K562 (cell line): ENCODE measurements at regions not wholly inside any gene's neighbourhood (a gene's known extent, or its start where the extent isn't known, plus 50 kb on each side); places are given as distances from the start of the nearest gene placed in this dataset.

ENCODE experiments used
- ATAC-seq: fragments of 200-7000 bp; cut with Tn5 transposase; 3 replicates; pipeline ENCODE4 v1.9.1; 2020; ENCODE audit warnings: moderate library complexity
- BruUV-seq: library from RNA; stranded (reverse); fragments of 400-500 nt; replicated peaks from 2 replicates; lab custom pipeline; 2021; lab: Mats Ljungman, UMichigan
- CTCF ChIA-PET: fragments of 300-600 bp; formaldehyde crosslinking; extraction: SDS; loops from one replicate; lab custom pipeline; 2021; ENCODE audit warnings: low intra/inter-chr PET ratio; lab: Yijun Ruan, JAX
- POLR2A ChIA-PET: fragments of 300-600, 350-650 bp; sonication (Branson Sonifier 250); formaldehyde crosslinking; extraction: SDS; loops from one replicate; lab custom pipeline; 2021; ENCODE audit warnings: antibody characterized with exemption, inconsistent platforms; lab: Yijun Ruan, JAX
- DNase-seq, 4 experiments: peaks; one replicate each; pipeline versions ENCODE4 v3.0.0 to v3.0.0-alpha.2; 2011 to 2018; ENCODE audit warnings: low spot score in 3 of 4, mixed read lengths in 3 of 4; ENCODE audit errors: extremely low read depth in 1 of 4
- FAIRE-seq: peaks from 2 replicates; lab custom pipeline; 2011; peaks lifted over from hg19 to GRCh38; lab: Jason Lieb, UNC
- H2AFZ ChIP-seq: 2 replicates; pipeline ENCODE4 v1.6.0; 2011; ENCODE audit warnings: low read depth, low read length, control low read depth, inconsistent platforms
- H3K27ac ChIP-seq: fragments of 200-600 bp; 3 replicates; pipeline ENCODE4 v1.8.0; 2011; ENCODE audit warnings: low read depth, mild to moderate bottlenecking, control low read depth, inconsistent platforms, low read length, moderate library complexity, mixed read lengths; ENCODE audit errors: extremely low read depth
- H3K27me3 ChIP-seq, 2 experiments: fragments of 300-600 bp in 1 of 2; 2 replicates in 1 of 2; 3 replicates in 1 of 2; pipeline versions ENCODE4 v1.6.0 to v1.8.0; 2011; ENCODE audit warnings: inconsistent platforms in 2 of 2, low read length in 2 of 2, mild to moderate bottlenecking in 1 of 2, mixed read lengths in 1 of 2, moderate library complexity in 1 of 2; ENCODE audit not compliant: control insufficient read depth in 2 of 2, insufficient read depth in 2 of 2
- H3K36me3 ChIP-seq: fragments of 300-600 bp; 3 replicates; pipeline ENCODE4 v1.8.0; 2011; ENCODE audit warnings: mild to moderate bottlenecking, low read length, inconsistent platforms; ENCODE audit not compliant: control insufficient read depth, insufficient read depth
- H3K4me1 ChIP-seq, 2 experiments: fragments of 200-600 bp in 1 of 2; replicated peaks in 1 of 2; 2 replicates in 1 of 2; 3 replicates in 1 of 2; pipeline versions ENCODE4 v1.5.1 to v1.8.0; 2011; ENCODE audit warnings: inconsistent platforms in 2 of 2, low read length in 2 of 2, mild to moderate bottlenecking in 1 of 2, mixed read lengths in 1 of 2, moderate library complexity in 1 of 2; ENCODE audit not compliant: control insufficient read depth in 2 of 2, insufficient read depth in 2 of 2
- H3K4me2 ChIP-seq: 2 replicates; pipeline ENCODE4 v1.6.1; 2011; ENCODE audit warnings: low read length, control low read depth, inconsistent platforms, mixed read lengths; ENCODE audit not compliant: insufficient read depth
- H3K4me3 ChIP-seq: fragments of 200-600 bp; sonication (generic), shearing (Covaris generic); 2 replicates; pipeline ENCODE4 v1.5.1; 2016; ENCODE audit warnings: control low read depth, inconsistent platforms
- H3K79me2 ChIP-seq: fragments of 200-600 bp; 3 replicates; pipeline ENCODE4 v1.8.0; 2011; ENCODE audit warnings: low read length, inconsistent platforms; ENCODE audit not compliant: control insufficient read depth, insufficient read depth
- H3K9ac ChIP-seq, 2 experiments: 2 replicates each; pipeline versions ENCODE4 v1.6.0 to v1.6.1; 2011; ENCODE audit warnings: low read depth in 2 of 2, low read length in 2 of 2, control low read depth in 1 of 2, inconsistent platforms in 1 of 2, mild to moderate bottlenecking in 1 of 2, mixed read lengths in 1 of 2; ENCODE audit not compliant: insufficient read depth in 1 of 2
- H3K9me1 ChIP-seq: one replicate; pipeline ENCODE4 v1.6.0; 2011; ENCODE audit warnings: inconsistent platforms, mild to moderate bottlenecking, low read length, moderate library complexity; ENCODE audit not compliant: control insufficient read depth, insufficient read depth
- H3K9me3 ChIP-seq: replicated peaks from 2 replicates; pipeline ENCODE4 v1.5.1; 2011; ENCODE audit warnings: low read depth, low read length, inconsistent platforms; ENCODE audit not compliant: control insufficient read depth, insufficient read depth
- H4K20me1 ChIP-seq: replicated peaks from 2 replicates; pipeline ENCODE4 v1.6.1; 2011; ENCODE audit warnings: low read length, inconsistent platforms, mixed read lengths; ENCODE audit not compliant: control insufficient read depth, insufficient read depth
- ATF3 ChIP-seq, 2 experiments: fragments of 450-650 bp in 1 of 2; sonication (generic) in 1 of 2; formaldehyde crosslinking in 1 of 2; IDR thresholded peaks in 1 of 2; conservative IDR thresholded peaks in 1 of 2; 2 replicates each; pipeline versions ENCODE4 v1.6.1 to v1.8.1; 2016 to 2023; ENCODE audit warnings: mild to moderate bottlenecking in 2 of 2, moderate library complexity in 2 of 2, inconsistent platforms in 1 of 2, missing genetic modification reagents in 1 of 2
- CEBPG ChIP-seq, 3 experiments: fragments of 200-800 bp in 1 of 3; sonication (Bioruptor generic) in 1 of 3; sonication (generic) in 1 of 3; formaldehyde crosslinking in 1 of 3; IDR thresholded peaks in 2 of 3; conservative IDR thresholded peaks in 1 of 3; 2 replicates each; pipeline versions ENCODE4 v1.6.1 to v1.8.0; 2016 to 2022; ENCODE audit warnings: missing compliant biosample characterization in 2 of 3, missing genetic modification characterization in 2 of 3, mild to moderate bottlenecking in 1 of 3, missing genetic modification reagents in 1 of 3
- PKNOX1 ChIP-seq: fragments of 450-650 bp; IDR thresholded peaks from 2 replicates; pipeline ENCODE4 v1.6.1; 2016
- POLR2A ChIP-seq: fragments of 450-650 bp; conservative IDR thresholded peaks from 2 replicates; pipeline ENCODE4 v1.6.1; 2016
- RBM39 ChIP-seq: fragments of 200-400 bp; formaldehyde crosslinking; optimal IDR thresholded peaks from 2 replicates; pipeline ENCODE3; 2018; ENCODE audit warnings: low read depth, low read length
- TRIM28 ChIP-seq: fragments of 450-650 bp; IDR thresholded peaks from 2 replicates; pipeline ENCODE4 v1.6.1; 2017
- ZNF282 ChIP-seq: sonication (generic); formaldehyde crosslinking; IDR thresholded peaks from 2 replicates; pipeline ENCODE4 v1.8.1; 2023; ENCODE audit warnings: missing genetic modification reagents
- ZNF311 ChIP-seq: fragments of 250-450 bp; sonication (Bioruptor Pico); IDR thresholded peaks from 2 replicates; pipeline ENCODE4 v1.4.0; 2020; ENCODE audit warnings: mild to moderate bottlenecking, moderate library complexity
- ZNF518B ChIP-seq: fragments of 250-450 bp; sonication (Bioruptor Pico); IDR thresholded peaks from 2 replicates; pipeline ENCODE4 v1.5.0; 2021; ENCODE audit warnings: mild to moderate bottlenecking, moderate library complexity
- WGBS: fragments of 100-300 bp; shearing (Covaris generic); methylation state at CpG from one replicate; pipeline ENCODE4 v1.1.6; 2016; ENCODE audit warnings: low coverage, mixed read lengths; ENCODE audit not compliant: insufficient coverage; ENCODE audit errors: missing lambda C conversion rate; 5-methylcytosine and 5-hydroxymethylcytosine counted together
- in situ Hi-C: fragments of 300-500 bp; cut with MboI; formaldehyde crosslinking; loops from 4 replicates; pipeline ENCODE4 v1.15.0; 2018; ENCODE audit warnings: inconsistent platforms, mixed read lengths
- intact Hi-C: fragments of 100-400 bp; cut with micrococcal nuclease; formaldehyde crosslinking; loops from 2 replicates; pipeline ENCODE4 v1.14.2; 2022

GRCh38 chr3:101154401-101154800 lies 161.2 kb upstream of the ABI3BP start:
- Histone ChIP-seq H3K36me3 (no peaks in the 10 kb centered on the region), H3K79me2 (no peaks in the 10 kb centered on the region), H3K9me1 (no peaks in the 10 kb centered on the region), H3K4me2 (no peak overlapping the region), H3K4me1 (peaks cover 0 to 14% of the 10 kb centered on the region in 2 experiments; a peak in 3 of 5 replicates), H3K9me3 (no peaks in the 10 kb centered on the region), H3K9ac (no peak overlapping the region), H3K27me3 (no peaks in the 10 kb centered on the region), H4K20me1 (no peaks in the 10 kb centered on the region), H3K27ac (no peak overlapping the region), H2AFZ (no peak overlapping the region), H3K4me3 (no peak overlapping the region)
- ChIA-PET CTCF (no interaction called here), POLR2A (no interaction called here)
- 43% methylated on average over 2 of the region's 2 CpGs for WGBS
- ATAC-seq = no peak
- in situ Hi-C loops = no loop called here
- TF ChIP-seq PKNOX1 (0 out of 2 replicates have a peak, but pooled peaks have one; percentile 6), ZNF311 (no peak)
- DNase-seq = no peak
- BruUV-seq = no TSS peak
- no peak for FAIRE-seq
- intact Hi-C loops = no loop called here

GRCh38 chr3:101151286-101151913 lies 158.2 kb upstream of the ABI3BP start:
- H4K20me1 ChIP-seq = no peaks in the 10 kb centered on the region
- peak overlapping the region; percentile 85 for H2AFZ ChIP-seq
- H3K4me2 ChIP-seq = no peak overlapping the region
- no peaks in the 10 kb centered on the region for H3K36me3 ChIP-seq
- no peak for DNase-seq
- peaks cover 0 to 30% of the 10 kb centered on the region in 2 experiments; a peak in 3 of 5 replicates for H3K4me1 ChIP-seq
- intact Hi-C loops (no loop called here), in situ Hi-C loops (no loop called here)
- H3K9ac ChIP-seq = no peak overlapping the region
- no peaks in the 10 kb centered on the region for H3K79me2 ChIP-seq
- POLR2A ChIA-PET = no interaction called here
- BruUV-seq = no TSS peak
- 60% methylated on average over 2 of the region's 3 CpGs for WGBS
- no peak for ATAC-seq
- no peaks in the 10 kb centered on the region for H3K9me1 ChIP-seq
- no peak overlapping the region for H3K27ac ChIP-seq
- no peak for FAIRE-seq
- CTCF ChIA-PET = no interaction called here
- H3K27me3 ChIP-seq = no peaks in the 10 kb centered on the region
- H3K9me3 ChIP-seq = no peaks in the 10 kb centered on the region
- H3K4me3 ChIP-seq = no peak overlapping the region
- TF ChIP-seq ZNF518B (no peak), TRIM28 (no peak), POLR2A (no peak), CEBPG (CRISPR knock-in tag; IDR thresholded peaks at IDR 0.05) (no peak), CEBPG (tag; conservative IDR thresholded peaks at IDR 0.05 in 1 of 2, IDR thresholded peaks at IDR 0.05 in 1 of 2) (peak in 1 of 2 experiments; percentile 74; a peak in 2 of 4 replicates), RBM39 (no peak), ATF3 (IDR thresholded peaks at IDR 0.05) (peak; percentile 23; the same call in 1 of the 2 replicates), ATF3 (CRISPR knock-in tag; conservative IDR thresholded peaks at IDR 0.05) (no peak), ZNF282 (CRISPR knock-in tag) (no peak)
